ENCODE measurements at regions not wholly inside any gene's neighbourhood (a gene's known extent, or its start where the extent isn't known, plus 50 kb on each side); places are given as distances from the start of the nearest gene placed in this dataset.

- no peak for DNase-seq
- in situ Hi-C loops (cut with HindIII; ENCODE audit: low pct_ligation_motif_present, low pct_unique_long_range_greater_than_20kb, low sequenced_read_pairs): no loop called here
Measured at GRCh38 chr3:150213577-150213976, 194.5 kb upstream of the TSC22D2 start.

GRCh38 chr3:150210461-150211110, 197.5 kb upstream of the TSC22D2 start:
- in situ Hi-C loops (cut with HindIII; ENCODE audit: low pct_ligation_motif_present, low pct_unique_long_range_greater_than_20kb, low sequenced_read_pairs): no loop called here
- no peak for DNase-seq

DNA sequence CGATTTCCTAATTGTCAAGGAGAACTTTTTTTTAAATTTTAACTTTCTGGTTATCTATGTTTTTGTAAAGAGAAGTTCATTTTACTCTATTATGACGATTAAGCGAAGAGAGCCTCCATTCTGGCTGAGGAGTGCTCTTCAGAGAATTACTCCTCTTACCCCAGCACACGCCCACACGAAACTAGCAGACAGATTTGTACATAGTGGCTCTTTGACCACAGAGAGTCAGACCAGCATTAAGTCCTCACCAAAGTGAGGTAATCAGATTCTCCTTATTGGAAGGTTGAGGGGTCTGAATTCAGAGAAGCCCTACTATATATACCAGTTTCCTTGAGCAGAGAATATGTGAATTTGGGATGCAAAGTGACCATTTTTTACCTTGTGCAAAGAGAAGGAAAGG, 204.8 kb upstream of the TSC22D2 start:
- in situ Hi-C loops (cut with HindIII; ENCODE audit: low pct_ligation_motif_present, low pct_unique_long_range_greater_than_20kb, low sequenced_read_pairs): no loop called here
- DNase-seq: no peak

- no peak for DNase-seq
- in situ Hi-C loops (cut with HindIII; ENCODE audit: low pct_ligation_motif_present, low pct_unique_long_range_greater_than_20kb, low sequenced_read_pairs): no loop called here
Measured at GRCh38 chr3:150202711-150203110, 205.4 kb upstream of the TSC22D2 start.

DNA sequence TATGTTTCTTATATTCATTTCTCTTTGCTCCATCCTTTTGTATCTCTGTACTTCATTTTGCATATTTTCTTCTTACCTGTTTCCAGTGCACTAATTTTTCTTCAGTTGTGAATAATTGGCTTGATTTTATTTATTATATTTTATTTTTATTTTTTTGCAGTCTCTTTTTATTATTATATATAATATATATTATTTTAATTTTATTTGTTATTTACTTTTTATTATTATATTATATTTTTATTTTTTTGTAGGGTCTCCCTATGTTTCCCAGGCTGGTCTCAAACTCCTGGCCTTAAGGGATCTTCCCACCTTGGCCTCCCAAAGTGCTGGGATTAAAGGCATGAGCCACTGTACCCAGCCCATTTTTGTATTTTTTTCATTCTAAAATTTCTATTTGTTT, 213.1 kb upstream of the TSC22D2 start:
- DNase-seq: no peak
- in situ Hi-C loops (cut with HindIII; ENCODE audit: low pct_ligation_motif_present, low pct_unique_long_range_greater_than_20kb, low sequenced_read_pairs): no loop called here

DNA sequence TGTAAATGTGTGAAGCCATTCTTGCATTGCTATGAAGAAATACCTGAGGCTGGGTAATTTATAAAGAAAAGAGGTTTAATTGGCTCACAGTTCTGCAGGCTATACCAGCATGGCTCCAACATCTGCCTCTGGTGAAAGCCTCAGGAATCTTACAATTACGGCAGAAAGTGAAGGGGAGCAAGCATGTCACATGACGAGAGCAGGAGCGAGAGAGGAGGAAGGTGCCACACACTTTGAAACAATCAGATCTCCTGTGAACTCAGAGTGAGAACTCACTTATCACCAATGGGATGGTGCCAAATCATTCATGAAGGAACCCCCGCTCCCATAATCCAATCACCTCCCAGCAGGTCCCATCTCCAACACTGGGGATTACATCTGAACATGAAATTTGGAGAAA, 213.6 kb upstream of the TSC22D2 start:
- in situ Hi-C loops (cut with HindIII; ENCODE audit: low pct_ligation_motif_present, low pct_unique_long_range_greater_than_20kb, low sequenced_read_pairs): no loop called here
- no peak for DNase-seq

DNA sequence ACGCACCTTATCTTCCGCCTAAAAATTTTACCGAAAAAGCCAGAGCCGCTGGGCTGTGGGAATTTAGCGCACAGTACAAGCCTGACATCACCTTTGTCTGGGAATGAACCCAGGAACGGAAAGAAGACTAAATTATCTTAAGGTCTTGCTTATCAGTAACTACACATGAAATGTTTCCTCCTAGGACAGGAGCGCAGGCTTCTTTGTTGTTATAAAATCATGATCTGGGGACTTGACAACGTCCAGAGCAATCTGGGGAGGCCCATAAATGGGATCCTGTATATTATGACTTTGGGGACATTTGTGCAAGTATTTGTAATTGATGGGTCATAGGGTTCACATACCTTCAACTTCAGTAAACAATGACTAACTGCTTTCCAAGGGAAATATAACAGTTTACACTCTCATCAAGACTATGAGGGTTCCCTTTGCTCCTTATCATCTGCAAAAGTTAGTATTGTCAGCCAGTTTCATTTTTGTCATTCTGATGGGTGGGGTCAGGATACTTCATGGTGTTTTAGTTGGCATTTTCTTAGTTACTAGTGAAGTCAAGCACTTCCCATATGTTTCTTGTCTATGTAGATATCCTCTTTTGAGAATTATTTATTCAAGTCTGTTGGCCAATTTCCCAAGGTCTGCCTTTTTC, 213.9 kb upstream of the PFN2 start:
- in situ Hi-C loops (cut with HindIII; ENCODE audit: low pct_ligation_motif_present, low pct_unique_long_range_greater_than_20kb, low sequenced_read_pairs): no loop called here
- DNase-seq: no peak

DNA sequence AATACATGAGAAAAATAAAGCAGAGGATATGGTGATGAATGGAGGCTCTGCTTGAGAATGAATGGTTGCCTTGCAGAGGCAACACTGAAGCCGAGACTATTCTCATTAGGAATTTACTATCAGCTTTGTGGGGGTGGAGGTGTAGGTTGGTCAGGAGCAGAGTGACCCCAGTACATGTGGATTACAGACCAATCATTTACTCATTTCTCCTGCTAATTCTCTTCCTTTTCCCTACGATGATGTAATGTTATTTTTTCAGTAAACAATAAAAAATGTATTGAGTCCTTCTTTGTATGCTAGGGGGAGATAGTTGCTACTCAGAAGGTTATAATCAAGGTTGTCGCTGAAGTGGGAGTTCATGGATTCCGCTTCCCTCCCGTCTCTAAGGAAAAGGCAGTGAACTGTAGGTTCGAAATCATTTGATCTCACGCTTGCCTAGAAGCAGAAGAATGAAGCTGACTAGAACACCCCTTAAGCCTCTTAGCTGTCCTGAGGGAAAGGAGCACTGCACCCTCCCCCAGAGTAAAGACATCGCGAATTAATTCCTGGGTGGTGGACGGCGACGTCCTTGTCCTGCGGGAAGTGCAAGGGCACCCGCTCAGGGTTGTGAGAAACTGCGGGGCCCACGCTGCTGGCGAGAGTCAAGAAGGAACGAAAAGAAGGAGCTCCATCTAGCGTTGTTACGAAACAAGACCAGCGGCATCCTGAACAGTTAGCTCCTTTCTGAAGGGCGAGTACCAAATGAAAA, 213.2 kb upstream of the PFN2 start:
- in situ Hi-C loops (cut with HindIII; ENCODE audit: low pct_ligation_motif_present, low pct_unique_long_range_greater_than_20kb, low sequenced_read_pairs): no loop called here
- peak; percentile 72 for DNase-seq

DNA sequence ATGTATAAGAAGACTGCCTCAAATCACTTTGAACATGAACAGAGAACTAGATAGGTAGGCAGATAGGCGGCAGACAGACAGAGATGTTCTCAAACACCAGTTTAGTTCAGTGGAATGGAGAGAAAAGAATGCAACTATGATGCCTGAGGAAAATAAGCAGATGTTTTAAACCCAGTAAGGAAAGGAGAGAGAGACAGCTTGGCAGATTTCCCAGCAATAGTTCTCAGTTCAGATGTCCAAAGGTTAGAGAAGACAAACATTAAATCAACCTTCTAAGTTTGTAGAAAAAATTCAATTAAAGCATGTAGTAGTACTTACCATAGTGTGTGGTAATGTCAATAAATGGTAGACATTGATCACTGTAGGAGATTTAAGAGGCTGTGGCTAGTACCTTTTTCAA, 209.6 kb upstream of the PFN2 start:
- no peak for DNase-seq
- in situ Hi-C loops (cut with HindIII; ENCODE audit: low pct_ligation_motif_present, low pct_unique_long_range_greater_than_20kb, low sequenced_read_pairs): no loop called here

GRCh38 chr3:150179330-150179729, 208.6 kb upstream of the PFN2 start:
- in situ Hi-C loops (cut with HindIII; ENCODE audit: low pct_ligation_motif_present, low pct_unique_long_range_greater_than_20kb, low sequenced_read_pairs): no loop called here
- no peak for DNase-seq

DNA sequence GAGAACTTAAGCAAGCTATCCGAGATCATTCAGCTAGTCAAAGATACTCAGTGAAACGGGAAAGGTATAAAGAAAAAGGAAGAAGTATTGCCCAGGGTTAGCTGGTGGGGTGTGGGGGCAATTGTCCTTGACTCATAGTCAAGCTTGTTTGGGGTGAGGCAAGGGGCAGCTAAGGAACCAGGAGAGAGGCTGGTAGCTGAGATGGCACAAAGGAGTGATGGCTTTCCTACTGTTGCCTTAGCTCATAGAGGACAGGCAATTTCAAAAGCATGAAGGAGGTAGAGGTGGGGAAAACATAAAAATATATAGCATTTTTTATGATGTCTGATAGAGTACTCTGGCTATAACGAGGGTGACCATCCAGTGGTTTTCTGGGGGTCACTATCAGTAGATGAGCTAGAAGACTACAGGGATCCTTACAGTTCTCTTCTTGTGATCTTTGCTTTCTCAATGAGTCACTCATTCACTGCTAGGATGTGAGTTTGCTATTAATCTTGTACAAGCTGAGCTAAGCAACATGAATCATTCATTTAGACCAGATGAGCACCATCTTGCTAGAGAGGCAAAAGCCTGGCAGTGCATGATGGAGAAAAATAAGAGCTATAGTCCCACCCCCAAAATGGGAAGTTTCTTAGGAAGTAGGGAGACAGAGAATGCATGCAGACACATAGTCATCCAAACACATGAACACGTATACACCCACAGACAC, 207.1 kb upstream of the PFN2 start:
- in situ Hi-C loops (cut with HindIII; ENCODE audit: low pct_ligation_motif_present, low pct_unique_long_range_greater_than_20kb, low sequenced_read_pairs): no loop called here
- peak; percentile 56 for DNase-seq

- in situ Hi-C loops (cut with HindIII; ENCODE audit: low pct_ligation_motif_present, low pct_unique_long_range_greater_than_20kb, low sequenced_read_pairs): no loop called here
- DNase-seq: no peak
Measured at GRCh38 chr3:150174179-150174578, 203.5 kb upstream of the PFN2 start.

GRCh38 chr3:150172356-150172755, 201.7 kb upstream of the PFN2 start:
- in situ Hi-C loops (cut with HindIII; ENCODE audit: low pct_ligation_motif_present, low pct_unique_long_range_greater_than_20kb, low sequenced_read_pairs): no loop called here
- no peak for DNase-seq

GRCh38 chr3:150170852-150171520, 200.3 kb upstream of the PFN2 start:
- no peak for DNase-seq
- in situ Hi-C loops (cut with HindIII; ENCODE audit: low pct_ligation_motif_present, low pct_unique_long_range_greater_than_20kb, low sequenced_read_pairs): no loop called here

- DNase-seq: no peak
Measured at GRCh38 chr3:150169330-150169940, 198.7 kb upstream of the PFN2 start.

DNA sequence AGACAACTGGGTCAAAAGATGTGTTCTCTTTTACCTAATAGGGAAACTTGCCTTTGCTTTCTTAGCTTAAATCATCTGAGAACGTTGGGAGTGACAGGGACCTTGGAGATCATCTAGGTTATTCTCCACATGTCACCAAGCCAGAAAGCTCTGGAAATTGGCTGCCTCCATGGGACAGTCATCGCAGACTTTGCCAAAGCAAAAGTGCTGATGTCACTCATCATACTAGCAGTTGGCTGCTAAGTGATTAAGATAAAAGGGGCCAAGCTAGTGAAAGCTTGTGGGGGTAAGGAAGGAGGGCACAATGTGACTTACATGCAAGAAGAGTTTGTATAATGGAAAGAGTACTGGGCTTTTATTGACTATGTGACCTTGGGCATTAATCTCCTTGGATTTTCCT, 198.0 kb upstream of the PFN2 start:
- in situ Hi-C loops (cut with HindIII; ENCODE audit: low pct_ligation_motif_present, low pct_unique_long_range_greater_than_20kb, low sequenced_read_pairs): no loop called here
- no peak for DNase-seq

More at GRCh38 chr3:150169330-150169940, 198.7 kb upstream of the PFN2 start:
- in situ Hi-C loops (cut with HindIII; ENCODE audit: low pct_ligation_motif_present, low pct_unique_long_range_greater_than_20kb, low sequenced_read_pairs): no loop called here

GRCh38 chr3:150165396-150166094, 194.8 kb upstream of the PFN2 start:
- in situ Hi-C loops (cut with HindIII; ENCODE audit: low pct_ligation_motif_present, low pct_unique_long_range_greater_than_20kb, low sequenced_read_pairs): no loop called here
- DNase-seq: no peak

DNA sequence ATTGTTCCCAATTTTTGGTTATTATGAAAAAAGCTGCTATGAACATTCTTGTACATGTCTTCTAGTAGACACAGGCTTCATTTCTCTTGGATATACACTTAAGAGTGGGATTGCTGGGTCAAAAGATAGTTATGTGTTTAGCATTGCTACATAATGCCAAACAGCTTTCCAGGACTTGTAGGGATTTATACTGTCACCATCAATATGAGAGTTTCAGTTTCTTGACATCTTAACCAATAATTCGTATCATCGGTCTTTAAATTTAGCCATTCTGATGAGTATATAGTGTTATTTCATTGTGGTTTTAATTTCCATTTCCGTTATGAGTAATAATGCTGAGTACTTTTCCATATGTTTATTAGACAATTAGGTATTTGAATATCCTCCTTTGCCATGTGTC, 190.3 kb upstream of the PFN2 start:
- no peak for DNase-seq
- in situ Hi-C loops (cut with HindIII; ENCODE audit: low pct_ligation_motif_present, low pct_unique_long_range_greater_than_20kb, low sequenced_read_pairs): no loop called here
